Stomach (tissue), 8 donors: ENCODE measurements at regions not wholly inside any gene's neighbourhood (a gene's known extent, or its start where the extent isn't known, plus 50 kb on each side); places are given as distances from the start of the nearest gene placed in this dataset.

Experiments
- DNase-seq, 2 donors: peaks; one replicate each; pipeline versions ENCODE4 v3.0.0 to v3.0.0-alpha.2; 2013 to 2019
- H3K27ac ChIP-seq, 5 donors: fragments of 200-600 bp in 4 of 5; sonication (generic) in 4 of 5; one replicate each; pipeline ENCODE4 v1.5.1; 2013 to 2019; ENCODE audit warnings: mild to moderate bottlenecking in 1 of 5, moderate library complexity in 1 of 5
- H3K27me3 ChIP-seq, 3 donors: fragments of 200-600 bp; sonication (generic); one replicate each; pipeline ENCODE4 v1.5.1; 2017 to 2019; ENCODE audit warnings: mixed run types in 1 of 3
- H3K36me3 ChIP-seq, 4 donors: fragments of 200-600 bp; sonication (generic); 1 replicate in 3 of 4; 2 replicates in 1 of 4; pipeline ENCODE4 v1.5.1; 2016 to 2019
- H3K4me1 ChIP-seq, 4 donors: fragments of 200-600 bp; sonication (generic); one replicate each; pipeline ENCODE4 v1.5.1; 2016 to 2019
- H3K4me3 ChIP-seq, 4 donors: fragments of 200-600 bp; sonication (generic) in 3 of 4; one replicate each; pipeline ENCODE4 v1.5.1; 2016 to 2019; ENCODE audit warnings: mild to moderate bottlenecking in 1 of 4
- H3K9me3 ChIP-seq, 4 donors: fragments of 200-600 bp; sonication (generic); one replicate each; pipeline ENCODE4 v1.5.1; 2016 to 2019
- CTCF ChIP-seq, 7 experiments: fragments of 450-650 bp in 4 of 7; fragments of 200-600 bp in 3 of 7; sonication (generic) in 3 of 7; IDR thresholded peaks; one replicate each; pipeline ENCODE4 v1.5.1; 2016 to 2019; ENCODE audit warnings: antibody characterized with exemption in 7 of 7, control low read depth in 2 of 7, mild to moderate bottlenecking in 1 of 7
- EP300 ChIP-seq: sonication (generic); formaldehyde crosslinking; IDR thresholded peaks from one replicate; pipeline ENCODE4 v1.6.1; 2017; ENCODE audit warnings: antibody characterized with exemption
- POLR2A ChIP-seq, 4 donors: fragments of 450-650 bp; IDR thresholded peaks; one replicate each; pipeline ENCODE4 v1.6.1; 2016; ENCODE audit warnings: antibody characterized with exemption in 4 of 4, control low read depth in 2 of 4, mild to moderate bottlenecking in 1 of 4, moderate library complexity in 1 of 4
- POLR2AphosphoS5 ChIP-seq, 3 donors: sonication (generic); formaldehyde crosslinking; IDR thresholded peaks; one replicate each; pipeline ENCODE4 v1.6.1; 2016; ENCODE audit warnings: antibody characterized with exemption in 3 of 3
- WGBS, 5 donors: extraction: QIAGEN DNeasy Blood & Tissue Kit in 3 of 5; methylation state at CpG; one replicate each; pipeline versions ENCODE4 v1.1.5 to v1.1.7; 2013 to 2018; 5-methylcytosine and 5-hydroxymethylcytosine counted together
- intact Hi-C: fragments of 100-400 bp; cut with DNase I; formaldehyde crosslinking; loops from one replicate; pipeline ENCODE4 v1.15.1; 2023; ENCODE audit warnings: low total_unique reads
- donor health status: healthy with polysubstance abuse.
- donor health status: Bipolar disorder and iron deficiency.
- donor health status: healthy.

GRCh38 chr3:81985996-81986723 is 224.7 kb upstream of the GBE1 start:
- peaks cover 0 to under 1% (median 0%) of the 10 kb centered on the region in 4 donors for H3K9me3 ChIP-seq
- whole genome bisulfite sequencing, 5 donors, result 84 to 90% (median 88%) methylated on average over 12 of the region's 12 CpGs
- intact Hi-C loops, result no loop called here
- H3K36me3 ChIP-seq, result no peaks in the 10 kb centered on the region
- H3K27ac ChIP-seq, result no peak overlapping the region
- no peak for TF ChIP-seq EP300
- no peak for TF ChIP-seq POLR2AphosphoS5 (IDR thresholded peaks at IDR 0.05)
- TF ChIP-seq CTCF (IDR thresholded peaks at IDR 0.05), result no peak
- TF ChIP-seq POLR2A (IDR thresholded peaks at IDR 0.05), result no peak
- no peak overlapping the region for H3K4me3 ChIP-seq
- H3K4me1 ChIP-seq, result no peaks in the 10 kb centered on the region
- DNase-seq, result no peak
- H3K27me3 ChIP-seq, result no peaks in the 10 kb centered on the region

- Histone ChIP-seq H3K4me1 (no peaks in the 10 kb centered on the region), H3K27me3 (no peaks in the 10 kb centered on the region), H3K9me3 (no peaks in the 10 kb centered on the region), H3K36me3 (no peaks in the 10 kb centered on the region), H3K4me3 (no peak overlapping the region), H3K27ac (no peak overlapping the region)
- DNase-seq, result no peak
- no peak for TF ChIP-seq EP300
- no peak for TF ChIP-seq POLR2A (IDR thresholded peaks at IDR 0.05)
- TF ChIP-seq CTCF (IDR thresholded peaks at IDR 0.05), result no peak
- TF ChIP-seq POLR2AphosphoS5 (IDR thresholded peaks at IDR 0.05), result no peak
- intact Hi-C loops, result no loop called here
- 60 to 89% (median 69%) methylated on average over 1 of the region's 1 CpG for WGBS, 5 donors
These were observed 221.9 kb upstream of the GBE1 start for GRCh38 chr3:81983382-81983781.

- Histone ChIP-seq H3K4me3 (no peak overlapping the region), H3K27ac (no peak overlapping the region), H3K9me3 (no peaks in the 10 kb centered on the region), H3K36me3 (no peaks in the 10 kb centered on the region), H3K27me3 (no peaks in the 10 kb centered on the region), H3K4me1 (no peaks in the 10 kb centered on the region)
- intact Hi-C loops, result no loop called here
- 68 to 74% (median 72%) methylated on average over 10 of the region's 10 CpGs for WGBS, 5 donors
- DNase-seq, result no peak
- no peak for TF ChIP-seq CTCF (IDR thresholded peaks at IDR 0.05)
- no peak for TF ChIP-seq EP300
- no peak for TF ChIP-seq POLR2AphosphoS5 (IDR thresholded peaks at IDR 0.05)
- TF ChIP-seq POLR2A (IDR thresholded peaks at IDR 0.05), result no peak
These were observed 219.4 kb upstream of the GBE1 start for GRCh38 chr3:81980596-81981494.

GRCh38 chr3:81974751-81975150 is 213.3 kb upstream of the GBE1 start:
- 32 to 54% (median 44%) methylated on average over 2 of the region's 2 CpGs for WGBS, 5 donors
- Histone ChIP-seq H3K27me3 (no peaks in the 10 kb centered on the region), H3K27ac (no peak overlapping the region), H3K36me3 (no peaks in the 10 kb centered on the region), H3K4me3 (no peak overlapping the region), H3K4me1 (no peaks in the 10 kb centered on the region), H3K9me3 (no peaks in the 10 kb centered on the region)
- intact Hi-C loops, result no loop called here
- TF ChIP-seq CTCF (IDR thresholded peaks at IDR 0.05), result no peak
- TF ChIP-seq POLR2AphosphoS5 (IDR thresholded peaks at IDR 0.05), result no peak
- no peak for TF ChIP-seq POLR2A (IDR thresholded peaks at IDR 0.05)
- DNase-seq, result no peak
